Trophoblast cell (in vitro differentiated cells and primary cell): ENCODE measurements at regions not wholly inside any gene's neighbourhood (a gene's known extent, or its start where the extent isn't known, plus 50 kb on each side); places are given as distances from the start of the nearest gene placed in this dataset.
A peak's percentile ranks its signal among the peaks of the same experiment; 100 is the strongest.
"Not testable (repeated sequence)": the region's sequence is repeated elsewhere in the genome, so short reads cannot be mapped to it uniquely, and the experiment has no call there.

Source experiments
- DNase-seq, 2 donors: peaks; one replicate each; pipeline ENCODE4 v3.0.0-alpha.2; 2016
- H2AFZ ChIP-seq: 2 replicates; pipeline ENCODE4 v1.6.1; 2013; ENCODE audit warnings: low read length, moderate library complexity, mild to moderate bottlenecking; ENCODE audit not compliant: insufficient read depth, poor library complexity
- H2AK5ac ChIP-seq: 2 replicates; pipeline ENCODE4 v1.6.1; 2013; ENCODE audit warnings: mild to moderate bottlenecking, low read length
- H2BK120ac ChIP-seq: 2 replicates; pipeline ENCODE4 v1.6.1; 2013; ENCODE audit warnings: low read length, mild to moderate bottlenecking, moderate library complexity; ENCODE audit not compliant: insufficient read depth, poor library complexity
- H2BK12ac ChIP-seq: 2 replicates; pipeline ENCODE4 v1.6.1; 2013; ENCODE audit warnings: mild to moderate bottlenecking, low read length, moderate library complexity
- H2BK5ac ChIP-seq: 2 replicates; pipeline ENCODE4 v1.6.1; 2013; ENCODE audit warnings: low read length, low read depth, moderate library complexity, mild to moderate bottlenecking; ENCODE audit not compliant: poor library complexity
- H3K14ac ChIP-seq: 2 replicates; pipeline ENCODE4 v1.6.1; 2013; ENCODE audit warnings: mild to moderate bottlenecking, low read length
- H3K18ac ChIP-seq: 2 replicates; pipeline ENCODE4 v1.6.1; 2013; ENCODE audit warnings: mild to moderate bottlenecking, low read length
- H3K23ac ChIP-seq: 2 replicates; pipeline ENCODE4 v1.6.1; 2013; ENCODE audit warnings: low read length
- H3K27ac ChIP-seq: 2 replicates; pipeline ENCODE4 v1.5.1; 2013; ENCODE audit warnings: low read depth, mild to moderate bottlenecking, inconsistent platforms, low read length, moderate library complexity
- H3K27me3 ChIP-seq: 2 replicates; pipeline ENCODE4 v1.6.1; 2013; ENCODE audit warnings: inconsistent platforms, mild to moderate bottlenecking, low read length, moderate library complexity; ENCODE audit not compliant: insufficient read depth
- H3K36me3 ChIP-seq, 2 experiments: 1 replicate in 1 of 2; 2 replicates in 1 of 2; pipeline ENCODE4 v1.6.1; 2013; ENCODE audit warnings: low read length in 2 of 2, mild to moderate bottlenecking in 2 of 2, moderate library complexity in 1 of 2; ENCODE audit not compliant: insufficient read depth in 2 of 2, control insufficient read depth in 1 of 2
- H3K4ac ChIP-seq: 2 replicates; pipeline ENCODE4 v1.6.1; 2013; ENCODE audit warnings: low read depth, mild to moderate bottlenecking, low read length, moderate library complexity
- H3K4me1 ChIP-seq, 2 experiments: 1 replicate in 1 of 2; 2 replicates in 1 of 2; pipeline ENCODE4 v1.6.1; 2013; ENCODE audit warnings: low read length in 2 of 2, mild to moderate bottlenecking in 2 of 2, moderate library complexity in 1 of 2; ENCODE audit not compliant: insufficient read depth in 2 of 2, control insufficient read depth in 1 of 2
- H3K4me2 ChIP-seq: 2 replicates; pipeline ENCODE4 v1.6.1; 2013; ENCODE audit warnings: inconsistent platforms, mild to moderate bottlenecking, low read length, moderate library complexity
- H3K4me3 ChIP-seq: 2 replicates; pipeline ENCODE4 v1.5.1; 2013; ENCODE audit warnings: mild to moderate bottlenecking, low read depth, low read length, inconsistent platforms
- H3K79me1 ChIP-seq: one replicate; pipeline ENCODE4 v1.6.1; 2013; ENCODE audit warnings: low read length
- H3K79me2 ChIP-seq: 2 replicates; pipeline ENCODE4 v1.6.1; 2013; ENCODE audit warnings: low read length, mild to moderate bottlenecking; ENCODE audit not compliant: control insufficient read depth, insufficient read depth, poor library complexity
- H3K9ac ChIP-seq: 2 replicates; pipeline ENCODE4 v1.6.1; 2013; ENCODE audit warnings: mild to moderate bottlenecking, low read length
- H3K9me3 ChIP-seq: 2 replicates; pipeline ENCODE4 v1.6.1; 2013; ENCODE audit warnings: low read depth, mild to moderate bottlenecking, control low read depth, inconsistent platforms, low read length; ENCODE audit not compliant: insufficient read depth
- H4K12ac ChIP-seq: 2 replicates; pipeline ENCODE4 v1.6.1; 2013; ENCODE audit warnings: low read depth, mild to moderate bottlenecking, low read length, moderate library complexity
- H4K8ac ChIP-seq: 2 replicates; pipeline ENCODE4 v1.6.1; 2013; ENCODE audit warnings: low read depth, mild to moderate bottlenecking, low read length, moderate library complexity
- H4K91ac ChIP-seq: one replicate; pipeline ENCODE4 v1.6.1; 2013; ENCODE audit warnings: low read depth, mild to moderate bottlenecking, low read length, moderate library complexity
- WGBS: extraction: QIAGEN DNeasy Blood & Tissue Kit; methylation state at CpG from one replicate; pipeline ENCODE4 v1.1.7; 2013; ENCODE audit warnings: missing lambda C conversion rate; ENCODE audit not compliant: insufficient read length, insufficient coverage; ENCODE audit errors: extremely low coverage; 5-methylcytosine and 5-hydroxymethylcytosine counted together

DNA sequence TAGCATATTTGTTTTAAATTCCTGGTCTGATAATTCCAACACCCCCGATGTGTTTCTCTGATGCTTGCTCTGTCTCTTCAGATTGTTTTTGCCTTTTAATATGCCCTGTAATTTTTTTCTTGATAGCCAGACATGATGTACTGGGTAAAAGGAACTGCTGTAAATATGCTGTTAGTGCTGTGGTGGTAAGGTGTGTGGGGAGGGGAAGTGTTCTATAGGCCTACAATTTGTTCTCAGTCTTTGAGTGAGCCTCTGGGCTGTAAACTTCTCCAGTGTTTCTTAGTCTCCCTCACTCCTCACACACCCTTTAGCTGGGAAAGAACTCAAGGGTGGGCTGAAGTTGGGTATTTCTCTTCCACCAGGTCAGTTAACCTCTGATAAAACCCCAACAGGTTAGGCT lies 147.0 kb upstream of the OR4E1 start:
- Histone ChIP-seq H2BK120ac (no peak overlapping the region), H3K9ac (no peak overlapping the region), H3K4me2 (no peak overlapping the region), H3K36me3 (no peaks in the 10 kb centered on the region), H2BK12ac (no peak overlapping the region), H4K12ac (no peak overlapping the region), H3K4me1 (no peaks in the 10 kb centered on the region), H3K4me3 (no peak overlapping the region), H4K91ac (no peak overlapping the region), H3K27ac (no peak overlapping the region), H2AFZ (no peak overlapping the region), H3K27me3 (no peaks in the 10 kb centered on the region), H4K8ac (peak overlapping the region; percentile 10), H3K9me3 (no peaks in the 10 kb centered on the region), H2BK5ac (no peak overlapping the region), H3K23ac (no peak overlapping the region), H2AK5ac (no peak overlapping the region), H3K79me2 (no peaks in the 10 kb centered on the region), H3K18ac (no peak overlapping the region), H3K79me1 (no peaks in the 10 kb centered on the region), H3K14ac (no peak overlapping the region), H3K4ac (no peak overlapping the region)
- WGBS: no CpG with 5 or more reads among the region's 1 CpG
- DNase-seq: no peak

DNA sequence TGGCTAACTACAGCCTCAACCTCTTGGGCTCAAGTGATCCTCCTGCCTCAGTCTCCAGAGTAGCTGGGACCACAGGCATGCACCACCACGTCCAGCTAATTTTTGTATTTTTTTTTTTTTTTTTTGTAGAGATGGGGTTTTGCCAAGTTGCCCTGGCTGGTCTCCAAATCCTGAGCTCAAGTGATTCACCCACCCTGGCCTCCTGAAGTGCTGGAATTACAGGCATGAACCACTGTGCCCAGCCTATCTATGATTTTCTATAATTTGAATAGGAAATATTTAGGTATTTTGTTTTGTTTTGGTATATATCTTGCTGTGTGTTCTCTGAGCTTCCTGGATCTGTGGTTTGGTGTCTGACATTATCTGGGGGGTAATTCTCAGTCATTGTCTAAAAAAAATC lies 146.3 kb upstream of the OR4E1 start:
- H3K36me3 ChIP-seq, H3K4ac ChIP-seq, H3K27ac ChIP-seq, H3K27me3 ChIP-seq, H3K4me3 ChIP-seq, H4K8ac ChIP-seq, H3K9me3 ChIP-seq, H4K91ac ChIP-seq, H3K79me1 ChIP-seq, H3K14ac ChIP-seq, H2AFZ ChIP-seq, H2BK12ac ChIP-seq, H3K18ac ChIP-seq, H3K9ac ChIP-seq, DNase-seq, H3K23ac ChIP-seq, H2BK120ac ChIP-seq, H2BK5ac ChIP-seq, H3K4me2 ChIP-seq, H4K12ac ChIP-seq, H3K4me1 ChIP-seq, H3K79me2 ChIP-seq, H2AK5ac ChIP-seq: not testable (repeated sequence)
- no CpG with 5 or more reads among the region's 1 CpG for WGBS

DNA sequence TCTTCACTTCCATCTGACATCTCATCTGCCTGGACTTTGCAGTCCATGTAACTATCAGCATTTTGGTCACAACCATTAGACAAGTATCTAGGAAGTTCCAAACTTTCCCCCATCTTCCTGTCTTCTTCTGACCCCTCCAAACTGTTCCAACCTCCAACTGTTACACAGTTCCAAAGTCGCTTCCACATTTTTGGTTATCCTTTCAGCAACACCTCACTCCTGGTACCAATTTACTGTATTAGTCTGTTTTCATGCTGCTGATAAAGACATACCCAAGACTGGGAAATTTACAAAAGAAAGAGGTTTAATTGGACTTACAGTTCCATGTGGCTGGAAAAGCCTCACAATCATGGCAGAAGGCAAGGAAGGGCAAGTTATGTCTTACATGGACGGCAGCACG lies 143.4 kb upstream of the OR4E1 start:
- H3K23ac ChIP-seq: not testable (repeated sequence)

DNA sequence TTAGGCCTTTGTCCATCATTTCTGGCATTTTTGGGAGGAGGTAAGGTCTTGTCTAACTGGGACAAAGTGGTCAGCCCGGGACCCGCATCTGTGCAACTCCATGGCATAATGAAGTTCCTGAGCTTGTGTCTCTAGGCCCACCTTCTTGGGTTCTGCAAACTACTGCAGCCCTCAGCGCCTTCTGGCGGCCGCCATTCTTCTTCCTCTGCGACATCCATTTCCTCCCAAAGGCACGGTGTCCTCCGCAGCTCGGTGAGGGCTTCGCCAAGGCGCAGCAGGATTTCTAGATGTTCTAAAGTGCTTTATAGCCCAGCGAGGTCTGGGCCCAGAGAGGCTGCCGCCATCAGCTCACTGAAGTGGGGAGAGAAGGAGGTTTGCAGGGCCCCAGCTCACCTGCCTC lies 134.4 kb upstream of the OR4E1 start:
- no peak for DNase-seq
- Histone ChIP-seq H4K91ac (no peak overlapping the region), H3K4me1 (no peaks in the 10 kb centered on the region), H3K4me2 (no peak overlapping the region), H3K18ac (no peak overlapping the region), H3K9me3 (no peaks in the 10 kb centered on the region), H3K79me2 (no peaks in the 10 kb centered on the region), H3K23ac (no peak overlapping the region), H2BK120ac (no peak overlapping the region), H2AFZ (no peak overlapping the region), H3K4me3 (no peak overlapping the region), H4K8ac (no peak overlapping the region), H3K4ac (no peak overlapping the region), H3K27me3 (no peaks in the 10 kb centered on the region), H4K12ac (no peak overlapping the region), H3K27ac (no peak overlapping the region), H2BK5ac (no peak overlapping the region), H3K79me1 (no peaks in the 10 kb centered on the region), H3K36me3 (no peaks in the 10 kb centered on the region), H3K9ac (no peak overlapping the region), H3K14ac (no peak overlapping the region), H2BK12ac (no peak overlapping the region), H2AK5ac (no peak overlapping the region)
- no CpG with 5 or more reads among the region's 13 CpGs for whole genome bisulfite sequencing

More for the DNA sequence above, 143.4 kb upstream of the OR4E1 start:
- no CpG with 5 or more reads among the region's 3 CpGs for WGBS
- H3K4me1 ChIP-seq, H2BK120ac ChIP-seq, H3K9ac ChIP-seq, H3K79me1 ChIP-seq, H3K14ac ChIP-seq, H3K79me2 ChIP-seq, H4K12ac ChIP-seq, H3K27ac ChIP-seq, H3K4me3 ChIP-seq, H2AFZ ChIP-seq, H3K9me3 ChIP-seq, H2BK12ac ChIP-seq, H3K27me3 ChIP-seq, H3K4ac ChIP-seq, H4K91ac ChIP-seq, H2BK5ac ChIP-seq, H3K4me2 ChIP-seq, DNase-seq, H3K18ac ChIP-seq, H2AK5ac ChIP-seq, H3K36me3 ChIP-seq, H4K8ac ChIP-seq: not testable (repeated sequence)
